ENCODE measurements at regions not wholly inside any gene's neighbourhood (a gene's known extent, or its start where the extent isn't known, plus 50 kb on each side); places are given as distances from the start of the nearest gene placed in this dataset.

DNA sequence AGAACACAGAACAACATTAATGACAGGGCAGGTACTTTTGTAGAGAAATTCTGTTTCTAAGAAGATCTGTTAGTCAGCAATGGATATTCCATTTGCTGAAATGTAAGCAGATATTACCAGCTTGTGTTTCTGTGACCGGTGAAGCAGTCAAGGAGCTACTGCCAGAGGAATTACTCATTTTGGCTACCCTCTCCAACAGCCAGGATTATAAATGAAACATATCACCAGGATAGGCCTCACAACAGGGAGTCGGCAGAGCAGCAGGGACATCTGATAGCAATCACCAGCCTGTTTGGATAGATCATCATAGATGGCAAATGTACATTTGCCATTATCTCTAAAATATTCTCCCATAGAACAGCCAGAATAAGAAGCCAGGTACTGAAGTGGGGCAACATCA, 440.7 kb downstream of the KCNH5 start:
- no peak for TF ChIP-seq ZFX (IDR thresholded peaks at IDR 0.05; ENCODE audit: borderline replicate concordance)
- TF ChIP-seq, protein P1, sequence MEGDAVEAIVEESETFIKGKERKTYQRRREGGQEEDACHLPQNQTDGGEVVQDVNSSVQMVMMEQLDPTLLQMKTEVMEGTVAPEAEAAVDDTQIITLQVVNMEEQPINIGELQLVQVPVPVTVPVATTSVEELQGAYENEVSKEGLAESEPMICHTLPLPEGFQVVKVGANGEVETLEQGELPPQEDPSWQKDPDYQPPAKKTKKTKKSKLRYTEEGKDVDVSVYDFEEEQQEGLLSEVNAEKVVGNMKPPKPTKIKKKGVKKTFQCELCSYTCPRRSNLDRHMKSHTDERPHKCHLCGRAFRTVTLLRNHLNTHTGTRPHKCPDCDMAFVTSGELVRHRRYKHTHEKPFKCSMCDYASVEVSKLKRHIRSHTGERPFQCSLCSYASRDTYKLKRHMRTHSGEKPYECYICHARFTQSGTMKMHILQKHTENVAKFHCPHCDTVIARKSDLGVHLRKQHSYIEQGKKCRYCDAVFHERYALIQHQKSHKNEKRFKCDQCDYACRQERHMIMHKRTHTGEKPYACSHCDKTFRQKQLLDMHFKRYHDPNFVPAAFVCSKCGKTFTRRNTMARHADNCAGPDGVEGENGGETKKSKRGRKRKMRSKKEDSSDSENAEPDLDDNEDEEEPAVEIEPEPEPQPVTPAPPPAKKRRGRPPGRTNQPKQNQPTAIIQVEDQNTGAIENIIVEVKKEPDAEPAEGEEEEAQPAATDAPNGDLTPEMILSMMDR (IDR thresholded peaks at IDR 0.05): no peak

DNA sequence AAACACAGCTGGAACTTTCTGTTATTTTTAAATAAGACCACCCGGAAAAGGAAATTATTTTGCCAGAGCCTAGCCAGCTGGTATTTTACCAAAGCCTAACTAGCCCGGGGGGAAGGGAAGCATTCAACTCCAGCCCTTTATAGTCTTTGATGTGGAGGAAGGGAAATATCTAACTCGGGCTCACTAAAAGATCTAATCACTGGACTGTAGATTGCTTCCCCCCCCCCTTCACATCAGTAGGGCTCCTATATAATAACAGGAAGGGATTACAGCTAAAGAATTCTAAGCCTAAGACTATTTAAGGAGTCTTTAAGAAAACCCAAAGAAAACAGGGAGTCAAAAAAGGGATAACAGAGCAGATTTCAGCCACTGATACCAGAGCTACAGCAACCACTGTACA, 431.1 kb downstream of the KCNH5 start:
- H3K27ac ChIP-seq: no peak overlapping the region
- TF ChIP-seq, protein P1 (IDR thresholded peaks at IDR 0.05): no peak
- no peak for TF ChIP-seq ZFX (IDR thresholded peaks at IDR 0.05; ENCODE audit: borderline replicate concordance)

More for the DNA sequence above, 440.7 kb downstream of the KCNH5 start:
- no peak overlapping the region for H3K27ac ChIP-seq

DNA sequence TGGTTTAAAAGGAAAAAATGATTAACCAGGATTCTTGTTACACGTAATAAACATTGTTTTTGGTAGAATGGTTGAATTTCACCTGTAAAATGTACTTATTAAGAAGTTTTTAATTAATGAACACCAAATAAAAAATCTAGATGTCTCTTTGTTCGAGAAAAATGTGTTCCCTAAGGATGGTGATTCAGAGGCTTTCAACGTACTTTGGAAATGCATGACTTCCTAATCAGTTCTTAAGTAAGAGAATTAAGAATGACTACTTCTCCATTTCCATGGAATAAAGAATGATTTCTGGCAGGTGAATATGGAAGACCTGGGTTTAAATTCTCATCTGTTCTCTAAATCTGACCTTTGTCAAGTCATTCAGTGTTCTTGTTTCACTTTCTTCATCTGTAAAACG, 428.6 kb downstream of the KCNH5 start:
- no peak overlapping the region for H3K27ac ChIP-seq
- TF ChIP-seq, protein P1 (IDR thresholded peaks at IDR 0.05): no peak
- TF ChIP-seq ZFX (IDR thresholded peaks at IDR 0.05; ENCODE audit: borderline replicate concordance): no peak

DNA sequence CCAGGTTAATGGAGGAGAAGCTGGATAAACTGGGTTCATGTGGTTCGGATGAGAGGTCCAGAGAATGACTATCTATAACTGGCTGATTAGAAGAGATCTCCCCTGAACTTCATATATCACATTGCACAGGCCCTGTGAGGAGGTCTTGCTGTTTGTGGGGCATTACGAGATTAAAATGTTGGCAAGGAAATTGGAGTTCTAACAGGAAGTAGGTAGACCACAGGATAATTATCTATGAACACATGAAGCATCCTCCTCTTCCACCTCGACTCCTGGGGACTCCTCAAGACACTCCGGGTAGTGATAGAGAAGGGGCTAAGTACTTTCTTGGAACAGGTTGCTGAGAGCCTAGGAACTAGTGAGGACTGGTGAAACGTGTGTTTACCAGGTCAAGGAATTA, 418.8 kb downstream of the KCNH5 start:
- H3K27ac ChIP-seq: no peak overlapping the region
- TF ChIP-seq, protein P1 (IDR thresholded peaks at IDR 0.05): no peak
- TF ChIP-seq ZFX (IDR thresholded peaks at IDR 0.05; ENCODE audit: borderline replicate concordance): no peak

DNA sequence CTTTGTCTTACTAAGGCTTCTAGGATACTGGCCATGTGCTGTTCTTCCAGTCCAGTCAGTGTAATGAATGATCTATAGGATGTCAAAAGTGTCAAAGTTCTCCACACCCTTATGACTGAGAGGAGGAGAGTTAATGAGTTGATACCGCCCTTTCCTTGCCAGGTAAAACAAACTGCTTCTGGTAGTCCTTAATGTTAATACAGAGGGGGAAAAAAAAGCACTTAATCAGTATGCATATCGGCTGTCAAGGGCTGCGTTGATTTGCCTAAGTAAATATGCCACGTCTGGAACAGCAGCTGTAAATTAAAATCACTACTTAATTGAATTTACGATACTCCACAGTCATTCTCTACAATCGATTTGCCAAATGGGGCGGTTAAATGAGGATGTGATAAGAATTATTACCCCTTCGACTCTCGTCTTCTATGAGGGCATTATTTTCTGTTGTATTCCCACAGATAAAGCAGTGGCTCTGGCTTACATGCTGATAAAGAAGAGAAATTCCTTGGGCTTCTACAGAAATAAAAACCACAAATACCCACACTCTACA, 416.0 kb downstream of the KCNH5 start:
- no peak overlapping the region for H3K27ac ChIP-seq
- TF ChIP-seq ZFX (IDR thresholded peaks at IDR 0.05; ENCODE audit: borderline replicate concordance): no peak
- TF ChIP-seq, protein P1 (IDR thresholded peaks at IDR 0.05): no peak

DNA sequence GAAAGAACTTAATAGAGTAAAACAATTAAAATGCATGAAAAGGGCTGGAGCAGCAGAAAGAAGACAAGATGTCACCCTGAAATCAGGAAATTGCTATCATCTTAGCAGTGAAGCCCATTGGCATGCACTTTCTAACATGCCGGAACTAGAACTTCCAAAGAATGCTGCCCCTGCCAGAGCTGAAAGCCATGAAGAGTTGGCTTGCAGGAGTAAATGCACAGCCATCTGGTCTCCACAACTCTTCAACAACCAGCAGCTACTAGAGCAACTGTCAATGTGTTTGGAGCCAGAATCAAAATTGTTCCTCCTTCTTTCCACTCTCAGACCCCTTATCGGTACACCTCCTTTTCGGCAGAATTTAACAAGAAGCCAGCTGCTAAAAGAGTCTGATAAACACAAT, 414.1 kb downstream of the KCNH5 start:
- H3K27ac ChIP-seq: no peak overlapping the region
- TF ChIP-seq, protein P1 (IDR thresholded peaks at IDR 0.05): no peak
- TF ChIP-seq ZFX (IDR thresholded peaks at IDR 0.05; ENCODE audit: borderline replicate concordance): no peak

DNA sequence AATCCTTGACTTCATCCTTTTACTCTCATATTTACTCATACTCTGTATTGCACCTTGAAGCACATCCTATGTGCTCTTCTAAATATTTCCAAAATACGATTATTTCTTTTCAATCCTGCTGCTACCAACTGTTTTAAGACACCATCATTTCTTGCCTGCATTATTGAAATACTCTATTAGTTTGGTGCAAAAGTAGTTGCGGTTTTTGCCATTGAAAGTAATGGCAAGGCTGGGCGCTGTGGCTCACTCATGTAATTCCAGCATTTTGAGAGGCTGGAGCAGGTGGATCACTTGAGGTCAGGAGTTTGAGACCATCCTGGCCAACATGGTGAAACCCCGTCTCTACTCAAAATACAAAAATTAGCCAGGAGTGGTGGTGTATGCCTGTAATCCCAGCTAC, 412.5 kb downstream of the KCNH5 start:
- TF ChIP-seq, protein P1 (IDR thresholded peaks at IDR 0.05): no peak
- TF ChIP-seq ZFX (IDR thresholded peaks at IDR 0.05; ENCODE audit: borderline replicate concordance): no peak
- no peak overlapping the region for H3K27ac ChIP-seq

Measured in 22Rv1 (cell line).